ENCODE measurements at regions not wholly inside any gene's neighbourhood (a gene's known extent, or its start where the extent isn't known, plus 50 kb on each side); places are given as distances from the start of the nearest gene placed in this dataset.

DNA sequence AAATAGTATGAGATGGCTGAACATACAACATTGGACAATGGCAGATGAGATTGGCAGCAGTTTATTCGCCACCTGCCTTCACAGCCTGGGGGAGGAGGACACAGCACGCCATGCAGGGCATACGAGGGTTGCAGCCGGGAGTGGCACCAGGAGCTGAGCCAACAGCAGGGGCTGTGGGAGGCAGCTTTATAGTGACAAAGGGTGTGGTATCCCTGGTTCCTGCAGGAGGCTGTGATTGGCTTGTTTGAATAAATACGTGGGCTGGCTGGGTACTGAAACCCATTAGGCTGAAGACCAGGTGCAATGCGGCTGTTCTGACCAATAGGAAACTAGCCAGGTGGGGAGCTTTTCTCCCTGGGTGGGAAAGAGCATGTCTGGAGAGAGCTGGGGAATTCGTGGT, 68.9 kb upstream of the LEP start:
- POLR2A ChIA-PET: no interaction called here
- CTCF ChIA-PET: interaction anchor here (1.0 kb wide), 1 partner anchor 31 kb away, joined by 3 read pairs; no protein-coding TSS in a partner anchor
- peaks cover 2% of the 10 kb centered on the region for H3K36me3 Mint-ChIP-seq (ENCODE audit: low read depth)
- no peak overlapping the region for H3K27ac Mint-ChIP-seq
- peaks cover 19% of the 10 kb centered on the region for H3K4me1 Mint-ChIP-seq
- no peaks in the 10 kb centered on the region for H3K9me3 Mint-ChIP-seq
- DNase-seq: no peak
- H3K4me3 Mint-ChIP-seq: no peak overlapping the region
- peaks cover 36% of the 10 kb centered on the region for H3K27me3 Mint-ChIP-seq

DNA sequence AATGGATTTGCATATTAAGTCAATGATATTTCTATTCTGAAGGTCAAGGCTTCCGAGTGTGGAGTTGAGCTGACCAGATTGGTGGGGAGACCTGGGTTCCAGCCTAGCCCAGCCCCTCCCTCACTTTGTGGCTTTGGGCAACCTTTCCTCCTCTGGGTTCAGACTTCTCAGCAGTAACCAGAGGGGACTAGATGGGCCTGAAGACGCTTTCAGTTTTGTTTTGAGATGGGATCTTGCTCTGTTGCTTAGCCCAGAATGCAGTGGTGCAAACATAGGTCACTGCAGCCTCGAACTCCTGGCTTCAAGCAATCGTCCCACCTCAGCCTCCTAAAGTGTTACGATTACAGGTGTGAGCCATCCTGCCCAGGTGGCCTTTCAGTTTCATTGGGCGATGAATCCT, 68.1 kb upstream of the LEP start:
- peaks cover 37% of the 10 kb centered on the region for H3K27me3 Mint-ChIP-seq
- DNase-seq: peak; percentile 11
- ChIA-PET POLR2A (no interaction called here), CTCF (interaction anchor here (1.0 kb wide), 1 partner anchor 30 kb away, joined by 3 read pairs; no protein-coding TSS in a partner anchor)
- peaks cover 16% of the 10 kb centered on the region for H3K4me1 Mint-ChIP-seq
- H3K36me3 Mint-ChIP-seq (ENCODE audit: low read depth): no peaks in the 10 kb centered on the region
- H3K27ac Mint-ChIP-seq: no peak overlapping the region
- H3K4me3 Mint-ChIP-seq: no peak overlapping the region
- no peaks in the 10 kb centered on the region for H3K9me3 Mint-ChIP-seq

- no peak overlapping the region for H3K4me3 Mint-ChIP-seq
- no peaks in the 10 kb centered on the region for H3K36me3 Mint-ChIP-seq (ENCODE audit: low read depth)
- H3K27me3 Mint-ChIP-seq: peaks cover 28% of the 10 kb centered on the region
- POLR2A ChIA-PET: no interaction called here
- H3K9me3 Mint-ChIP-seq: no peaks in the 10 kb centered on the region
- no peak overlapping the region for H3K27ac Mint-ChIP-seq
- H3K4me1 Mint-ChIP-seq: peaks cover 7% of the 10 kb centered on the region
- CTCF ChIA-PET: interaction anchor here (2.0 kb wide), 1 partner anchor 35 kb away, joined by 7 read pairs; no protein-coding TSS in a partner anchor
- DNase-seq: no peak
These were observed 66.7 kb upstream of the LEP start for GRCh38 chr7:128174386-128174785.

DNA sequence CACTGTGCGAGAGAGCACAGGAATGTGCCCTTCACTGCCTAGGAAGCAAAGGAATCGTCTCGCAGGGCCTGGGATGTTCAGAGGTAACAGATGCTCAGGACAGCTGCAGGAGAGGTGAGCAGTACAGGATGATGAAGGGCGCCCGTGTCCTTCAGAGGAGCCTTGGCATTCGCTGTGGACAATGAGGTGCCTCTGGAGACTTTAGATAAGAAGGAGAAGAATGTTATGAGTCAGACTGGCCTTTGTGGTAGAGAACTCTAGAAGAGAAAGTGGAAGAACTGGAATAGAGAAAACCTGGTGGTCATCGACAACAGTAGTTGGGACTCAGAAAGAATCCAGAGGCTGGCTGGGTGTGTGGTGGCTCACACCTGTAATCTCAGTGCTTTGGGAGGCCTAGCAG, 64.4 kb upstream of the LEP start:
- no peaks in the 10 kb centered on the region for H3K9me3 Mint-ChIP-seq
- POLR2A ChIA-PET: no interaction called here
- peaks cover 7% of the 10 kb centered on the region for H3K4me1 Mint-ChIP-seq
- H3K4me3 Mint-ChIP-seq: no peak overlapping the region
- peaks cover 27% of the 10 kb centered on the region for H3K27me3 Mint-ChIP-seq
- CTCF ChIA-PET: no interaction called here
- no peak for DNase-seq
- no peaks in the 10 kb centered on the region for H3K36me3 Mint-ChIP-seq (ENCODE audit: low read depth)
- no peak overlapping the region for H3K27ac Mint-ChIP-seq

- ChIA-PET POLR2A (no interaction called here), CTCF (interaction anchor here (0.7 to 1.3 kb wide), 2 partner anchors 15 to 414 kb away, joined by 3 read pairs; no protein-coding TSS in a partner anchor)
- no peak overlapping the region for H3K4me3 Mint-ChIP-seq
- H3K36me3 Mint-ChIP-seq (ENCODE audit: low read depth): no peaks in the 10 kb centered on the region
- peaks cover 34% of the 10 kb centered on the region for H3K27me3 Mint-ChIP-seq
- no peak overlapping the region for H3K27ac Mint-ChIP-seq
- no peak for DNase-seq
- no peaks in the 10 kb centered on the region for H3K9me3 Mint-ChIP-seq
- peaks cover 4% of the 10 kb centered on the region for H3K4me1 Mint-ChIP-seq
These were observed 63.1 kb upstream of the LEP start for GRCh38 chr7:128177768-128178550.

DNA sequence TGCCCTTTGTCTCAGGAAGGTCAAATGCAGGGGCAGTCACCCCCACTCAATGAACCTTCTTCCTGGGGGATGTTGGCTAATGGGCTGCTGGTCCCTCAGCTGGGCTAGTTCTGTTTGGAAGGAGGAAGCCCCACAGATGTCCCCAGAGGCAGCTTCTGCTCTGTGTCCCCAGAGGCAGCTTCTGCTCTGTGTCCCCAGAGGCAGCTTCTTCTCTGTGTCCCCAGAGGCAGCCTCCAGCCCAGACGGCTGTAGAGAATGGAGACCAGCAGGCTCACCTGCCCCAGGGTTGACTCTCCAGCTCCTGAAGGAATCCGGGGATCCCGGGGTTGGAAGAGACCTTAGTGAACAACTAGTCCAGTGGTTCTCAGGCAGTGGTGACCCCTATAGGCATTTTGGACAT, 62.5 kb upstream of the LEP start:
- H3K9me3 Mint-ChIP-seq: no peaks in the 10 kb centered on the region
- H3K4me3 Mint-ChIP-seq: no peak overlapping the region
- DNase-seq: no peak
- ChIA-PET POLR2A (interaction anchor here (0.7 kb wide), 1 partner anchor 259 kb away, joined by 3 read pairs; no protein-coding TSS in a partner anchor), CTCF (interaction anchor here (0.7 to 1.3 kb wide), 2 partner anchors 14 to 415 kb away, joined by 3 read pairs; no protein-coding TSS in a partner anchor)
- no peaks in the 10 kb centered on the region for H3K36me3 Mint-ChIP-seq (ENCODE audit: low read depth)
- H3K27ac Mint-ChIP-seq: no peak overlapping the region
- H3K4me1 Mint-ChIP-seq: no peaks in the 10 kb centered on the region
- H3K27me3 Mint-ChIP-seq: peaks cover 34% of the 10 kb centered on the region

- peaks cover 3% of the 10 kb centered on the region for H3K9me3 Mint-ChIP-seq
- H3K4me1 Mint-ChIP-seq: no peaks in the 10 kb centered on the region
- no peak overlapping the region for H3K4me3 Mint-ChIP-seq
- H3K27ac Mint-ChIP-seq: no peak overlapping the region
- ChIA-PET POLR2A (no interaction called here), CTCF (interaction anchor here (0.6 kb wide), 1 partner anchor 398 kb away, joined by 3 read pairs; no protein-coding TSS in a partner anchor)
- peaks cover 26% of the 10 kb centered on the region for H3K27me3 Mint-ChIP-seq
- DNase-seq: no peak
- H3K36me3 Mint-ChIP-seq (ENCODE audit: low read depth): no peaks in the 10 kb centered on the region
These were observed 52.5 kb upstream of the LEP start for GRCh38 chr7:128188396-128189230.

DNA sequence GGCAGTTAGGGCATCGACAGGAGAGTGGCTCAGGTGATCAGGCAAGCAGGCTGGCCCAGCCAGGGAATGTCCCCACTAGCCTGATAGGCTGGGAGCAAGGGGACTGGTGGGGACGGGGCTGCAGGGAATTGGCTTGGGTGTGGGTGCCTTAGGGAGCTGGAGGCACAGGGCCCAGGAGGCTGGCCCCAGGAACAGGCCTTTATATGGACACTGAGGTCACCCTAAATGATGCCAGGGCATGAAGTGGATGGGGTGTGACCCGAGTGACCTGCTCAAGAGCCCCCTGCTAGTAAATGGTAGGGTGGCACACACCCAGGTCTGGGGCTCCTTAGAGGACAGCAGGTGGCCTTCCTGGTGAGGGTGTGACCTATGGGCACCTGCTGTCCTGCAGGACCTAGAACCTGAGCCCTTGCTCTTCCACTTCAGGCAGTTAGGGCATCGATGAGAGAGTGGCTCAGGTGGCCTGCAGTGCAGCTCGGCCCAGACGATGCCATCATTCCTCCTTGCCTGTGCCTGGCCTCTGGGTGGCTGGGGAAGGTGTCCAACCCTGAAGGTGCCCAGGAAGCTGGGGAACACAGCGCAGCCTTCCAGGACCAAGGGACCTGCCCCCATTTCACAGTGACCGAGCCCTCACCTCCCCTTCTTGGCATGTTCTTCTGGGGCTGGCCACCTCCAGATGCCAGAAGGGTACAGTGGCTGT, 51.7 kb upstream of the LEP start:
- peaks cover 3% of the 10 kb centered on the region for H3K36me3 Mint-ChIP-seq (ENCODE audit: low read depth)
- CTCF ChIA-PET: interaction anchor here (0.6 kb wide), 1 partner anchor 399 kb away, joined by 3 read pairs; no protein-coding TSS in a partner anchor

DNA sequence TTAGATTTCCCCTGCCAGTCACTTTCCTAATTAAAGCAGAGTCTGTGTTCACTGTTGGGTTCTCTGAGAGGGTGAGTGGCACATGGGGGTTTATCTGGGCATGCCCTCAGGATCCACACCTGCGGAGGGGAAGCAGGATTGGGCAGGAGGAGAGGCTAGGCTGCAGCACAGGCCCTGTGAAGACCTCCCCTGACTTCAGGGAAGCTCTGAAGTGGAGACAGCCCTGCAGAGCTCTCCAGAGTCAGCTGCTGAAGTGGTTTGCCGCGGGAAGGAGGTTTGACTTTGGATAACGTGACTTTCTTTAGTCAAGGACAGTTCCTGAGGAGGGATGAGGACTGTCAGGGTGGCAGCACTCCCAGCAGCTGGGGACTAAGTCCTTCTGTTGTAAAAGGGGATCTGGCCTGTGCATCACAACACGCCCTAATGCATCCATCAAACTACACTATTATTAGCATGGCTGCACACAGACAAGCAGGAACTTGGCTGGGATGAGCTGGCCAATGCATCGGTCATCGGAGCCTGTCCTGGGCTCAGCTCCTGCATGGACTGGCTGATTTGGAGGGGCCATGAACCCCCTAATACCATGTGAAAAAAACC, 50.9 kb upstream of the LEP start:
- peaks cover 9% of the 10 kb centered on the region for H3K36me3 Mint-ChIP-seq (ENCODE audit: low read depth)
- ChIA-PET CTCF (no interaction called here), POLR2A (no interaction called here)
- H3K27me3 Mint-ChIP-seq: peaks cover 28% of the 10 kb centered on the region
- DNase-seq: no peak
- H3K4me1 Mint-ChIP-seq: peaks cover 5% of the 10 kb centered on the region
- no peak overlapping the region for H3K27ac Mint-ChIP-seq
- H3K4me3 Mint-ChIP-seq: no peak overlapping the region
- peaks cover 15% of the 10 kb centered on the region for H3K9me3 Mint-ChIP-seq

More for the DNA sequence above, 51.7 kb upstream of the LEP start:
- H3K9me3 Mint-ChIP-seq: peaks cover 8% of the 10 kb centered on the region
- POLR2A ChIA-PET: no interaction called here
- H3K4me1 Mint-ChIP-seq: peaks cover 2% of the 10 kb centered on the region
- DNase-seq: no peak
- peaks cover 24% of the 10 kb centered on the region for H3K27me3 Mint-ChIP-seq
- no peak overlapping the region for H3K27ac Mint-ChIP-seq
- no peak overlapping the region for H3K4me3 Mint-ChIP-seq

DNA sequence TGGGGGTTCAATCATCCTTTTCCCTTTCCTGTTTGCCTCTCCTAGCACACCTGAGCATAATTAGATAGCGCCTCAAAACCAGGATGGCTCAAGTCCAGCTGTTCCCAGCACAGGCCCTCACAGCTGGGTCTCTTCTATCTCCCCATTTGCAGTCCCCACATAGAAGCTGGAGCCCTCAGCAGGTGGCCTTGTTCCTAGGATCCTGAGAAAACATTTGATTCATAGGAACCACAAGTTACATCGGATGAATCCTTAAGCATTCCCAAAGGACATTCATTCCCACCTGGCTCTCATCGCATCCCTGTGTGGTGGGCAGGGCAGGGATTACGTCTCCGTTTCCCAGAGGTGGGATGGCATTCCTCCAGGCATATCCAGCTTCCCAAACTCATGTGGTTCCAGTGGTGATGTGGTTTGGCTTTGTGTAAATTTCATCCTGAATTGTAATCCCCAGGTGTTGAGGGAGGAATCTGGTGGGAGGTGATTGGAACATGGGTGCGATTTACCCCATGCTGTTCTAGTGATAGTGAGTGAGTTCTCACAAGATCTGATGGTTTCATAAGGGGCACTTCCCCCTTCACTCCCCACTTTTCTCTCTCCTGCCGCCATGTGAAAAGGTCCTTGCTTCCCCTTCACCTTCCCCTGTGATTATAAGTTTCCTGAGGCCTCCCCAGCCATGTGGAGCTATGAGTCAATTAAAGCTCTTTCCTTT, 49.8 kb upstream of the LEP start:
- H3K27me3 Mint-ChIP-seq: peaks cover 27% of the 10 kb centered on the region
- peaks cover 10% of the 10 kb centered on the region for H3K36me3 Mint-ChIP-seq (ENCODE audit: low read depth)
- H3K4me3 Mint-ChIP-seq: no peak overlapping the region
- H3K4me1 Mint-ChIP-seq: peaks cover 5% of the 10 kb centered on the region
- ChIA-PET CTCF (interaction anchor here (0.9 to 1.2 kb wide), 2 partner anchors 18 to 56 kb away, joined by 3 to 4 read pairs; no protein-coding TSS in a partner anchor), POLR2A (interaction anchor here (0.6 kb wide), 1 partner anchor 375 kb away, joined by 6 read pairs; no protein-coding TSS in a partner anchor)
- peaks cover 17% of the 10 kb centered on the region for H3K9me3 Mint-ChIP-seq
- DNase-seq: no peak
- H3K27ac Mint-ChIP-seq: no peak overlapping the region
